ENCODE measurements at regions not wholly inside any gene's neighbourhood (a gene's known extent, or its start where the extent isn't known, plus 50 kb on each side); places are given as distances from the start of the nearest gene placed in this dataset.

GRCh38 chr6:168208854-168209253, 110.7 kb downstream of the DACT2 start:
- H2AFZ ChIP-seq (ENCODE audit: insufficient read depth, low read depth, low read length, poor library complexity, severe bottlenecking): no peak overlapping the region

GRCh38 chr6:168208402-168208801, 111.2 kb downstream of the DACT2 start:
- Histone ChIP-seq H3K4me1 (ENCODE audit: control insufficient read depth in 1 of 2, insufficient read depth in 2 of 2, low read length in 2 of 2) (no peaks in the 10 kb centered on the region), H2AFZ (ENCODE audit: insufficient read depth, low read depth, low read length, poor library complexity, severe bottlenecking) (no peak overlapping the region), H3K36me3 (replicated peaks in 1 of 2; ENCODE audit: control insufficient read depth in 1 of 2, insufficient read depth in 2 of 2, low read length in 2 of 2) (no peaks in the 10 kb centered on the region), H3K27ac (ENCODE audit: low read depth in 1 of 2, low read length in 2 of 2) (no peak overlapping the region), H3K27me3 (ENCODE audit: control insufficient read depth in 2 of 2, insufficient read depth in 2 of 2, low read length in 2 of 2) (no peaks in the 10 kb centered on the region), H3K79me2 (ENCODE audit: insufficient read depth, low read length) (no peaks in the 10 kb centered on the region), H3K9ac (ENCODE audit: insufficient read depth, low read length, poor library complexity, severe bottlenecking) (no peak overlapping the region), H3K4me3 (replicated peaks in 1 of 3; ENCODE audit: low read depth in 2 of 3, low read length in 3 of 3) (no peak overlapping the region), H3K4me2 (replicated peaks; ENCODE audit: extremely low read depth, low read length, poor library complexity, severe bottlenecking) (no peak overlapping the region), H3K9me3 (replicated peaks in 1 of 2; ENCODE audit: control insufficient read depth in 1 of 2, insufficient read depth in 1 of 2, low read length in 2 of 2) (peaks cover 5 to 19% of the 10 kb centered on the region in 2 donors), H4K20me1 (ENCODE audit: insufficient read depth, low read length) (no peaks in the 10 kb centered on the region)
- no peak overlapping the region for H3K27ac Mint-ChIP-seq
- no peaks in the 10 kb centered on the region for H3K4me1 Mint-ChIP-seq
- 94% methylated on average over 6 of the region's 8 CpGs for WGBS (ENCODE audit: insufficient coverage)
- intact Hi-C loops (cut with micrococcal nuclease): no loop called here
- peaks cover 0 to 3% (median 2%) of the 10 kb centered on the region in 3 donors for H3K27me3 Mint-ChIP-seq (ENCODE audit: low read depth in 3 of 3)
- H3K4me3 Mint-ChIP-seq: no peak overlapping the region
- TF ChIP-seq CTCF (IDR thresholded peaks at IDR 0.05): no peak
- H3K36me3 Mint-ChIP-seq: no peaks in the 10 kb centered on the region
- DNase-seq: no peak
- H3K9me3 Mint-ChIP-seq: peaks cover 3 to 20% (median 17%) of the 10 kb centered on the region in 7 donors

More at GRCh38 chr6:168208854-168209253, 110.7 kb downstream of the DACT2 start:
- no peaks in the 10 kb centered on the region for H3K4me1 ChIP-seq (ENCODE audit: control insufficient read depth in 1 of 2, insufficient read depth in 2 of 2, low read length in 2 of 2)
- Mint-ChIP-seq H3K4me1 (no peaks in the 10 kb centered on the region), H3K4me3 (no peak overlapping the region), H3K27ac (no peak overlapping the region), H3K27me3 (ENCODE audit: low read depth in 3 of 3) (peaks cover 0 to 3% (median 2%) of the 10 kb centered on the region in 3 donors), H3K9me3 (peaks cover 3 to 20% (median 17%) of the 10 kb centered on the region in 7 donors), H3K36me3 (no peaks in the 10 kb centered on the region)
- H3K79me2 ChIP-seq (ENCODE audit: insufficient read depth, low read length): no peaks in the 10 kb centered on the region
- no peaks in the 10 kb centered on the region for H3K27me3 ChIP-seq (ENCODE audit: control insufficient read depth in 2 of 2, insufficient read depth in 2 of 2, low read length in 2 of 2)
- peaks cover 5 to 19% of the 10 kb centered on the region in 2 donors for H3K9me3 ChIP-seq (replicated peaks in 1 of 2; ENCODE audit: control insufficient read depth in 1 of 2, insufficient read depth in 1 of 2, low read length in 2 of 2)
- no peak for TF ChIP-seq CTCF (IDR thresholded peaks at IDR 0.05)
- H4K20me1 ChIP-seq (ENCODE audit: insufficient read depth, low read length): no peaks in the 10 kb centered on the region
- no peak for DNase-seq
- H3K36me3 ChIP-seq (replicated peaks in 1 of 2; ENCODE audit: control insufficient read depth in 1 of 2, insufficient read depth in 2 of 2, low read length in 2 of 2): no peaks in the 10 kb centered on the region
- H3K9ac ChIP-seq (ENCODE audit: insufficient read depth, low read length, poor library complexity, severe bottlenecking): no peak overlapping the region
- 59% methylated on average over 5 of the region's 10 CpGs for WGBS (ENCODE audit: insufficient coverage)
- H3K4me2 ChIP-seq (replicated peaks; ENCODE audit: extremely low read depth, low read length, poor library complexity, severe bottlenecking): no peak overlapping the region
- no peak overlapping the region for H3K4me3 ChIP-seq (replicated peaks in 1 of 3; ENCODE audit: low read depth in 2 of 3, low read length in 3 of 3)
- H3K27ac ChIP-seq (ENCODE audit: low read depth in 1 of 2, low read length in 2 of 2): no peak overlapping the region
- intact Hi-C loops (cut with micrococcal nuclease): no loop called here

Data from CD14-positive monocyte (primary cell).